ENCODE measurements at regions not wholly inside any gene's neighbourhood (a gene's known extent, or its start where the extent isn't known, plus 50 kb on each side); places are given as distances from the start of the nearest gene placed in this dataset.

- no peaks in the 10 kb centered on the region for H3K36me3 Mint-ChIP-seq
- H3K27ac ChIP-seq: no peak overlapping the region
- H3K9me3 ChIP-seq (ENCODE audit: low read depth): no peaks in the 10 kb centered on the region
- no peak overlapping the region for H3K4me3 Mint-ChIP-seq
- H3K27me3 Mint-ChIP-seq (ENCODE audit: insufficient read depth, low read depth): no peaks in the 10 kb centered on the region
- no peaks in the 10 kb centered on the region for H3K4me1 ChIP-seq
- H3K27me3 ChIP-seq: no peaks in the 10 kb centered on the region
- no peak overlapping the region for H3K9ac ChIP-seq
- H3F3A ChIP-seq (ENCODE audit: low read depth): no peaks in the 10 kb centered on the region
- H3K9me3 Mint-ChIP-seq: no peaks in the 10 kb centered on the region
- TF ChIP-seq CTCF (IDR thresholded peaks at IDR 0.05): no peak
- TF ChIP-seq EZH2 (IDR thresholded peaks at IDR 0.05): no peak
- no peak overlapping the region for H3K27ac Mint-ChIP-seq
- no peaks in the 10 kb centered on the region for H3K79me2 ChIP-seq (ENCODE audit: low read depth)
- no peak overlapping the region for H3K4me3 ChIP-seq
- no peak overlapping the region for H3K4me2 ChIP-seq
- no peak overlapping the region for H2AFZ ChIP-seq (replicated peaks)
- no peak for DNase-seq (ENCODE audit: low spot score)
- H3K36me3 ChIP-seq: no peaks in the 10 kb centered on the region
- H4K20me1 ChIP-seq (ENCODE audit: low read depth): no peaks in the 10 kb centered on the region
- H3K4me1 Mint-ChIP-seq: no peaks in the 10 kb centered on the region
Measured at GRCh38 chr2:191622374-191623320, 55.3 kb upstream of the NABP1 start.

- Histone ChIP-seq H3K27me3 (no peaks in the 10 kb centered on the region), H4K20me1 (ENCODE audit: low read depth) (no peaks in the 10 kb centered on the region), H3K9ac (no peak overlapping the region), H3K36me3 (no peaks in the 10 kb centered on the region), H3K4me2 (no peak overlapping the region), H3K4me1 (peaks cover 4% of the 10 kb centered on the region), H3K4me3 (no peak overlapping the region), H3K27ac (no peak overlapping the region), H3K79me2 (ENCODE audit: low read depth) (no peaks in the 10 kb centered on the region), H3K9me3 (ENCODE audit: low read depth) (no peaks in the 10 kb centered on the region), H3F3A (ENCODE audit: low read depth) (no peaks in the 10 kb centered on the region), H2AFZ (replicated peaks) (no peak overlapping the region)
- TF ChIP-seq EZH2 (IDR thresholded peaks at IDR 0.05) (no peak), EZH2phosphoT487 (IDR thresholded peaks at IDR 0.05) (no peak), CTCF (IDR thresholded peaks at IDR 0.05) (no peak)
- no peak overlapping the region for H3K27ac Mint-ChIP-seq
- H3K9me3 Mint-ChIP-seq: no peaks in the 10 kb centered on the region
- no peak overlapping the region for H3K4me3 Mint-ChIP-seq
- DNase-seq (ENCODE audit: low spot score): no peak
- H3K27me3 Mint-ChIP-seq (ENCODE audit: insufficient read depth, low read depth): no peaks in the 10 kb centered on the region
- H3K36me3 Mint-ChIP-seq: no peaks in the 10 kb centered on the region
- no peaks in the 10 kb centered on the region for H3K4me1 Mint-ChIP-seq
Measured at GRCh38 chr2:191625016-191625415, 52.9 kb upstream of the NABP1 start.

- no peak overlapping the region for H3K27ac ChIP-seq
Measured at GRCh38 chr2:191625446-191625845, 52.5 kb upstream of the NABP1 start.

More at GRCh38 chr2:191625446-191625845, 52.5 kb upstream of the NABP1 start:
- TF ChIP-seq CTCF (IDR thresholded peaks at IDR 0.05): no peak
- TF ChIP-seq EZH2 (IDR thresholded peaks at IDR 0.05): no peak
- no peak for TF ChIP-seq EZH2phosphoT487 (IDR thresholded peaks at IDR 0.05)
- peaks cover 4% of the 10 kb centered on the region for H3K4me1 ChIP-seq
- no peak overlapping the region for H3K9ac ChIP-seq
- H3K79me2 ChIP-seq (ENCODE audit: low read depth): no peaks in the 10 kb centered on the region
- no peaks in the 10 kb centered on the region for H3K36me3 ChIP-seq
- H3K27me3 ChIP-seq: no peaks in the 10 kb centered on the region
- no peak for DNase-seq (ENCODE audit: low spot score)
- no peaks in the 10 kb centered on the region for H4K20me1 ChIP-seq (ENCODE audit: low read depth)
- no peak overlapping the region for H3K4me3 ChIP-seq
- H3K4me1 Mint-ChIP-seq: no peaks in the 10 kb centered on the region
- no peaks in the 10 kb centered on the region for H3K9me3 Mint-ChIP-seq
- H3K27me3 Mint-ChIP-seq (ENCODE audit: insufficient read depth, low read depth): no peaks in the 10 kb centered on the region
- no peak overlapping the region for H3K27ac Mint-ChIP-seq
- H3F3A ChIP-seq (ENCODE audit: low read depth): no peaks in the 10 kb centered on the region
- H3K9me3 ChIP-seq (ENCODE audit: low read depth): no peaks in the 10 kb centered on the region
- H3K4me3 Mint-ChIP-seq: no peak overlapping the region
- no peak overlapping the region for H2AFZ ChIP-seq (replicated peaks)
- no peak overlapping the region for H3K4me2 ChIP-seq
- H3K36me3 Mint-ChIP-seq: no peaks in the 10 kb centered on the region

All from neural progenitor cell (in vitro differentiated cells).